ENCODE measurements at regions not wholly inside any gene's neighbourhood (a gene's known extent, or its start where the extent isn't known, plus 50 kb on each side); places are given as distances from the start of the nearest gene placed in this dataset.

DNA sequence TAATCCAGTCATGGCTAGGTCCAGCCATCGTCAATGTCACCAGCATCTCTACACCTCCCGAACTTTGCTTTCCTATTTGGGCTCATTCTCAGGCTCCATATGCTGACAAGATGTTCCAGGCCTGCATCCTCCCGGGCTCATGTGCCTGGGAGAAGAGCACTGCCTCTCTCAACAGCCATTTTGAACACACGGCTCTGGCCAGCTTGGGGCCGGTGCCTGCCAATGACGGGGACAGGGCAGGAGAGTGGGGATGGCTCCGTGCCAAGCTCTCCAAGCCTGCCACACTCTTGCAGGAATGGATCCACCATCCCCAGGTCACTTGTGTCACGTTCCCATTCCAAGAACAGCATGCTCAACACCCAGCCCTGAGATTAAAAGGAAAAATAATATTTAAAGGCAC is 61.4 kb upstream of the PAX7 start:
- DNase-seq (ENCODE audit: low read depth) = no peak
- no peak overlapping the region for H3K4me3 ChIP-seq (ENCODE audit: control insufficient read depth, low read depth, low read length)
- TF ChIP-seq, protein P1, sequence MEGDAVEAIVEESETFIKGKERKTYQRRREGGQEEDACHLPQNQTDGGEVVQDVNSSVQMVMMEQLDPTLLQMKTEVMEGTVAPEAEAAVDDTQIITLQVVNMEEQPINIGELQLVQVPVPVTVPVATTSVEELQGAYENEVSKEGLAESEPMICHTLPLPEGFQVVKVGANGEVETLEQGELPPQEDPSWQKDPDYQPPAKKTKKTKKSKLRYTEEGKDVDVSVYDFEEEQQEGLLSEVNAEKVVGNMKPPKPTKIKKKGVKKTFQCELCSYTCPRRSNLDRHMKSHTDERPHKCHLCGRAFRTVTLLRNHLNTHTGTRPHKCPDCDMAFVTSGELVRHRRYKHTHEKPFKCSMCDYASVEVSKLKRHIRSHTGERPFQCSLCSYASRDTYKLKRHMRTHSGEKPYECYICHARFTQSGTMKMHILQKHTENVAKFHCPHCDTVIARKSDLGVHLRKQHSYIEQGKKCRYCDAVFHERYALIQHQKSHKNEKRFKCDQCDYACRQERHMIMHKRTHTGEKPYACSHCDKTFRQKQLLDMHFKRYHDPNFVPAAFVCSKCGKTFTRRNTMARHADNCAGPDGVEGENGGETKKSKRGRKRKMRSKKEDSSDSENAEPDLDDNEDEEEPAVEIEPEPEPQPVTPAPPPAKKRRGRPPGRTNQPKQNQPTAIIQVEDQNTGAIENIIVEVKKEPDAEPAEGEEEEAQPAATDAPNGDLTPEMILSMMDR (conservative IDR thresholded peaks at IDR 0.05; ENCODE audit: control insufficient read depth, insufficient read depth, low read depth, low read length) = no peak

DNA sequence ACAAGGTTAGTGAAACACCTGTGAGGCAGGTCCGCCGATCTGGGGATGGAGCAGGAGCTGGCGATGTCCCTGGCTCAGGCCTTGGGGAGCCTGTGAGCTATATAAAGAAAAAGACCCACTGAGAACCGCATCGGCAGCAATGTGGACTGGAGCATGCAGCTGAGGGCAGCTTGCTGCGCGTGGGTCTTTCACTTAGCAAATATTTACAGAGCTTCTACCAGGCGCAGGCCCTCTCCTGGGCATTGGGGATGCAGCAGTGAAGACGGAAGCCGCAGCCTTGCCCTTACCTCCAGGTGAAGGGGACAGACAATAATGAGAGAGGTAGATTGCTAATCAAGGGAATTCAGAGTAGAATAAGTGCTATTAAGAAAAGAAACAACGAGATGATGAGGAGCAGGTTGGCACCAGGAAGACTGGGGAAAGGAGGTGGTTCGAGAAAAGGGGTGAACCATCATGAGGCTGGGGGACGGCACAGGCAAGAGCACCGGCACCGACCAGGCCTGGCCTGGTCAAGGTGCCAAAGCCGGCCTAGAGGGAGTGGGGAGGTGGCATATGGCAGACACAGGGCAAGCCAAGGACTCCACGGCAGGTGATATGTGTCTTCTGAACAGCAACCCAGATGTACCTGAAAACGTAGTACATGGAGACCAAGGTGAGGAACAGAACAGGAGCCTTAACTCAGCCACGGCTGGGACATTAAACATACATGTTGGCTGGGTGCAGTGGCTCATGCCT is 60.7 kb upstream of the PAX7 start:
- H3K4me3 ChIP-seq (ENCODE audit: control insufficient read depth, low read depth, low read length) = no peak overlapping the region
- TF ChIP-seq, protein P1 (conservative IDR thresholded peaks at IDR 0.05; ENCODE audit: control insufficient read depth, insufficient read depth, low read depth, low read length) = no peak
- DNase-seq (ENCODE audit: low read depth) = no peak

DNA sequence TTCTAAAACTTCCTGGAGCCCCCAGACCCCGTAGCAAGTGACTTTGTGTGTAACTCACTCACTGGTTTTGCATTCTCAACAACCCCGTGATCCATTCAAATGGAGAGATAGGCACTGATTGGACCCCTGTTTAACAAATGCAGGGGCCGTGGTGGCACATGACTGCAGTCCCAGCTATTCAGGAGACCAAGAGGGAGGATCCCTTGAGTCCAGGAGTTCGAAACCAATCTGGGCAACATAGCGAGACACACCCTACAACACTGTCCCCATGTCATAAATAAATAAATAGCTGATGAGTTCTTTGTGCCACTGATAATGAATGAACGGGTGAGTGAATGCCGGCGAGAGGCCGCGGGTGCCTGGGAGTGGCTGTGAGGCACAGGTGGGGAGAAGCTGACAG is 59.4 kb upstream of the PAX7 start:
- no peak for DNase-seq (ENCODE audit: low read depth)
- TF ChIP-seq, protein P1 (conservative IDR thresholded peaks at IDR 0.05; ENCODE audit: control insufficient read depth, insufficient read depth, low read depth, low read length) = no peak
- H3K4me3 ChIP-seq (ENCODE audit: control insufficient read depth, low read depth, low read length) = no peak overlapping the region

DNA sequence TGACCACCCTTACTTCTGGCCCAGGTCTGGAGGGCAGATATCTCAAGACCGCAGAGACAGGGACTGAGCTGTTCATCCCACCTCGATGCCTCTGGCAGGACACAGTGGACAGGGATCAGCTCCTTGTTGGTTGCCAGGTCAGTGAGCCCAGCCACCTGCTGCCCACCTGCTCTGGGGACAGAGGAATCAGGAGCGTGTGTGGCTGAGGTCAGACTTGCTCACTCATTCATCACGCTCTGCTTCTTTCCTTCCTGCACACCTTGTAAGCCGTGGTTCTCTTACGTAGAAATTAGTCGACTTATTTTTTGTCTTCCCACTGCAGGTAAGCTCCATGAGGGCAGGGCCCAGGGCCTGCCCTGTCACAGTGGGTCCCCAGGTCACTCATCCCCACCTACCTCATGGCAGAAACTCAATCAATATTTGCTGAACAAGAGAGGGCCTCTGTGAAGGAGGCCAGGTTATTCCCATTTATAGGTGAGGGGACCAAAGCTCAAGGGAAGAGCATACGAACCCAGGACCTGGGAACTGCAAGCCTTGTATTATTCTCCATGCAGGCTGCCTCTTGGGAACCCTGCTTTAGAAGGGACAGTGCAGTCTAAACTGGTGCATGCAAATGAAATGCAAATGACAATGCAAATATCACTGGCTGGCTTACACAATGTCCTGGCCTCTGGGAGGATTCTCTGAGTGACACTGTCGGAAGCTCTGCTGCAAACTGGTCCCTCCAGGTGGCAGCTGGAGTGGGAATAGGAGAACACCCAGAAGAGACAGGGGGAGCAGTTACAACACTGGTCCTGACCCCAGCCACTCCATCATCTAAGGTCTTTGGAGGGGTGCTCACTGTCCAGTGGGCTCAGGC is 58.4 kb upstream of the PAX7 start:
- H3K4me3 ChIP-seq (ENCODE audit: control insufficient read depth, low read depth, low read length) = no peak overlapping the region
- TF ChIP-seq, protein P1 (conservative IDR thresholded peaks at IDR 0.05; ENCODE audit: control insufficient read depth, insufficient read depth, low read depth, low read length) = no peak
- DNase-seq (ENCODE audit: low read depth) = no peak

DNA sequence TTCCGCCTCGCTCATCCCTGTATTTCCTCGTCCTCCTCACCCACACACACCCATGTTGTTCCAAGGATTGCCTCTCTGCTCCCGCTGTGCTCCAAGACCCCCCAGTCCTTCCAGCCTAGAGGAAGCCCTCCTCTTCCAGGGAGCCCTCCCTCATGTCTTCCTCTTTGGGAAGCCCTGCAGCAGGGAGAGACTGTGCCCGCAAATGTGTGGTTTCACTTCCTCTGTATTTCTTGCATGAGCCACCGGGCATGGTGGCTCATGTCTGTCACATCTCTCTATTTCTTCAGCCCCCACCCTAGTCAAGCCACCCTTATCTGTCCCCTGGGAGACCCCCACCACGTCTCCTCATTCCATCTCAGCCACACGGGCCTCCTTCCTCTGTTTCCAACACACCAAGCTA is 57.5 kb upstream of the PAX7 start:
- TF ChIP-seq, protein P1 (conservative IDR thresholded peaks at IDR 0.05; ENCODE audit: control insufficient read depth, insufficient read depth, low read depth, low read length) = no peak
- no peak overlapping the region for H3K4me3 ChIP-seq (ENCODE audit: control insufficient read depth, low read depth, low read length)
- no peak for DNase-seq (ENCODE audit: low read depth)

DNA sequence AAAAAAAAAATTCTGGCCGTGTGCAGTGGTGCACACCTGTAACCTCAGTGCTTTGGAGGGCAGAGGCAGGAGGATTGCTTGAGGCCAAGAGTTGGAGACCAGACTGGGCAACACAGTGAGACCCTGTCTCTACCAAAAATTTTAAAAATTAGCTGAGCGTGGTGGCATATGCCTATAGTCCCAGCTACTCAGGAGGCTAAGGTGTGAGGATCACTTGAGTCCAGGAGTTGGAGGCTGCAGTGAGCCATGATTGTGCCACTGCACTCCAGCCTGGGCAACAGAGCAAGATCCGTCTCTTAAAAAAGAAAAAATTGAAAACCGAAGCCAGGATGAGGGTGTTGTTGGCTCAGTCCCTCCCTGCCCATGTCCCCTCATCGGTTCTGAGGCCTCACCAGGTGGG is 55.9 kb upstream of the PAX7 start:
- no peak for DNase-seq (ENCODE audit: low read depth)
- H3K4me3 ChIP-seq (ENCODE audit: control insufficient read depth, low read depth, low read length) = no peak overlapping the region
- TF ChIP-seq, protein P1 (conservative IDR thresholded peaks at IDR 0.05; ENCODE audit: control insufficient read depth, insufficient read depth, low read depth, low read length) = no peak
